IMR-90 (cell line): ENCODE measurements at regions not wholly inside any gene's neighbourhood (a gene's known extent, or its start where the extent isn't known, plus 50 kb on each side); places are given as distances from the start of the nearest gene placed in this dataset.

ENCODE experiments used
- ATAC-seq: fragments of 200-7000 bp; cut with Tn5 transposase; 2 replicates; pipeline ENCODE4 v1.9.1; 2020; ENCODE audit warnings: low read depth, mild to moderate bottlenecking, moderate library complexity
- BruUV-seq: library from RNA; stranded (reverse); fragments of 400-500 nt; replicated peaks from 2 replicates; lab custom pipeline; 2021; lab: Mats Ljungman, UMichigan
- CTCF ChIA-PET: fragments of 300-600 bp; formaldehyde crosslinking; extraction: SDS; loops from one replicate; lab custom pipeline; 2021; ENCODE audit warnings: antibody characterized with exemption; lab: Yijun Ruan, JAX
- POLR2A ChIA-PET: fragments of 300-600 bp; sonication (Branson Sonifier 250); formaldehyde crosslinking; loops from one replicate; lab custom pipeline; 2022; ENCODE audit warnings: antibody characterized with exemption; ENCODE audit not compliant: unreplicated experiment; lab: Charles Lee
- DNase-seq: peaks from one replicate; pipeline ENCODE4 v3.0.0; 2013
- H2AFZ ChIP-seq: replicated peaks from 2 replicates; pipeline ENCODE3; 2013; ENCODE audit warnings: low read length, mild to moderate bottlenecking; ENCODE audit not compliant: poor library complexity
- H2AK5ac ChIP-seq: 2 replicates; pipeline ENCODE4 v1.6.1; 2013; ENCODE audit warnings: low read depth, low read length, inconsistent platforms
- H2AK9ac ChIP-seq: replicated peaks from 2 replicates; pipeline ENCODE3; 2013; ENCODE audit warnings: mild to moderate bottlenecking, low read depth, low read length, moderate library complexity; ENCODE audit not compliant: poor library complexity
- H2BK120ac ChIP-seq: 2 replicates; pipeline ENCODE4 v1.6.1; 2013; ENCODE audit warnings: low read depth, low read length, inconsistent platforms
- H2BK15ac ChIP-seq: 3 replicates; pipeline ENCODE4 v1.6.1; 2013; ENCODE audit warnings: low read depth, low read length, inconsistent platforms
- H2BK20ac ChIP-seq: 2 replicates; pipeline ENCODE4 v1.6.1; 2013; ENCODE audit warnings: low read depth, mild to moderate bottlenecking, inconsistent platforms, low read length, moderate library complexity
- H2BK5ac ChIP-seq: 2 replicates; pipeline ENCODE4 v1.6.1; 2013; ENCODE audit warnings: mild to moderate bottlenecking, low read depth, low read length, inconsistent platforms; ENCODE audit not compliant: poor library complexity, severe bottlenecking
- H3K14ac ChIP-seq: replicated peaks from 2 replicates; pipeline ENCODE4 v1.6.1; 2013; ENCODE audit warnings: low read depth, low read length, inconsistent platforms
- H3K18ac ChIP-seq: 2 replicates; pipeline ENCODE4 v1.6.1; 2013; ENCODE audit warnings: low read depth, low read length, control low read depth
- H3K23ac ChIP-seq: 2 replicates; pipeline ENCODE4 v1.6.1; 2013; ENCODE audit warnings: low read depth, low read length, inconsistent platforms
- H3K27ac ChIP-seq: 2 replicates; pipeline ENCODE4 v1.5.1; 2013; ENCODE audit warnings: mild to moderate bottlenecking, control low read depth, low read length; ENCODE audit not compliant: insufficient read depth
- H3K27me3 ChIP-seq: 2 replicates; pipeline ENCODE4 v1.6.1; 2013; ENCODE audit warnings: low read length; ENCODE audit not compliant: control insufficient read depth, insufficient read depth
- H3K36me3 ChIP-seq: 2 replicates; pipeline ENCODE4 v1.6.1; 2013; ENCODE audit warnings: low read length, mixed read lengths; ENCODE audit not compliant: control insufficient read depth, insufficient read depth
- H3K4ac ChIP-seq: 2 replicates; pipeline ENCODE4 v1.6.1; 2013; ENCODE audit warnings: low read depth, low read length, inconsistent platforms
- H3K4me1 ChIP-seq: 2 replicates; pipeline ENCODE4 v1.6.1; 2013; ENCODE audit warnings: low read length, mixed read lengths; ENCODE audit not compliant: control insufficient read depth, insufficient read depth
- H3K4me2 ChIP-seq: 2 replicates; pipeline ENCODE4 v1.6.1; 2013; ENCODE audit warnings: low read depth, mild to moderate bottlenecking, control low read depth, low read length, moderate library complexity
- H3K4me3 ChIP-seq: 2 replicates; pipeline ENCODE4 v1.5.1; 2013; ENCODE audit warnings: low read depth, mild to moderate bottlenecking, control low read depth, low read length, moderate library complexity; ENCODE audit not compliant: insufficient read depth
- H3K56ac ChIP-seq: 2 replicates; pipeline ENCODE4 v1.6.1; 2013; ENCODE audit warnings: low read length, inconsistent platforms; ENCODE audit not compliant: insufficient read depth; ENCODE audit errors: extremely low read depth
- H3K79me1 ChIP-seq, 2 experiments: 2 replicates each; pipeline ENCODE4 v1.6.1; 2013; ENCODE audit warnings: low read length in 2 of 2, inconsistent platforms in 1 of 2, low read depth in 1 of 2
- H3K9ac ChIP-seq: 2 replicates; pipeline ENCODE4 v1.6.1; 2013; ENCODE audit warnings: low read depth, low read length, control low read depth
- H3K9me1 ChIP-seq: 2 replicates; pipeline ENCODE4 v1.6.1; 2013; ENCODE audit warnings: low read length, inconsistent platforms; ENCODE audit not compliant: insufficient read depth
- H3K9me3 ChIP-seq: 2 replicates; pipeline ENCODE4 v1.6.1; 2013; ENCODE audit warnings: low read length; ENCODE audit not compliant: control insufficient read depth, insufficient read depth
- H4K20me1 ChIP-seq: 2 replicates; pipeline ENCODE4 v1.6.1; 2013; ENCODE audit warnings: low read length, inconsistent platforms; ENCODE audit not compliant: insufficient read depth
- H4K5ac ChIP-seq: 2 replicates; pipeline ENCODE4 v1.6.1; 2013; ENCODE audit warnings: mild to moderate bottlenecking, low read depth, low read length, control low read depth
- H4K8ac ChIP-seq, 2 experiments: 2 replicates each; pipeline ENCODE4 v1.6.1; 2013; ENCODE audit warnings: low read depth in 2 of 2, low read length in 2 of 2, control low read depth in 1 of 2, inconsistent platforms in 1 of 2
- H4K91ac ChIP-seq: 2 replicates; pipeline ENCODE4 v1.6.1; 2013; ENCODE audit warnings: low read depth, low read length, inconsistent platforms; ENCODE audit not compliant: insufficient read depth
- CHD1 ChIP-seq: IDR thresholded peaks from 2 replicates; pipeline ENCODE4 v1.6.1; 2012; ENCODE audit warnings: low read depth, low read length, improper control_type of control experiment
- FOS ChIP-seq: fragments of 150-350 bp; IDR thresholded peaks from 2 replicates; pipeline ENCODE4 v1.6.1; 2016; ENCODE audit warnings: low read depth, low read length
- MAFK ChIP-seq: IDR thresholded peaks from 2 replicates; pipeline ENCODE4 v1.6.1; 2012; ENCODE audit warnings: low read depth, low read length, improper control_type of control experiment
- NFE2L2 ChIP-seq: fragments of 150-350 bp; IDR thresholded peaks from 2 replicates; pipeline ENCODE4 v1.6.1; 2016; ENCODE audit warnings: low read depth, mild to moderate bottlenecking, low read length
- RAD21 ChIP-seq: IDR thresholded peaks from 2 replicates; pipeline ENCODE4 v1.6.1; 2012; ENCODE audit warnings: low read length, improper control_type of control experiment
- SMC3 ChIP-seq: fragments of 150-350 bp; IDR thresholded peaks from 2 replicates; pipeline ENCODE4 v1.6.1; 2016; ENCODE audit warnings: low read depth, mild to moderate bottlenecking, antibody characterized with exemption, low read length, moderate library complexity
- WGBS, 2 experiments: methylation state at CpG; one replicate each; pipeline versions ENCODE4 v1.1.5 to v1.1.7; 2013; ENCODE audit warnings: missing lambda C conversion rate in 2 of 2; ENCODE audit not compliant: insufficient read length in 1 of 2; ENCODE audit errors: extremely low coverage in 2 of 2; 5-methylcytosine and 5-hydroxymethylcytosine counted together
- dilution Hi-C: fragments of 300-500 bp; cut with HindIII; formaldehyde crosslinking; loops from one replicate; pipeline ENCODE4 v1.14.3; 2018; ENCODE audit warnings: low sequenced_read_pairs; ENCODE audit not compliant: unreplicated experiment
- in situ Hi-C: fragments of 300-500 bp; cut with MboI; formaldehyde crosslinking; loops from 3 replicates; pipeline ENCODE4 v1.14.3; 2019; ENCODE audit warnings: low sequenced_read_pairs, inconsistent platforms, mixed read lengths
- intact Hi-C: fragments of 100-400 bp; cut with micrococcal nuclease; formaldehyde crosslinking; loops from 2 replicates; pipeline ENCODE4 v1.10.0; 2022
- TF ChIP-seq, protein P1 (sequence below): fragments of 150-350 bp; IDR thresholded peaks from 2 replicates; pipeline ENCODE4 v1.6.1; 2017; ENCODE audit warnings: mild to moderate bottlenecking, antibody characterized with exemption, low read length, low read depth

GRCh38 chr17:72342061-72342460 is 221.2 kb downstream of the SOX9 start:
- in situ Hi-C loops: no loop called here
- DNase-seq (no peak), ATAC-seq (no peak)
- H3K18ac ChIP-seq: no peak overlapping the region
- H3K9ac ChIP-seq: no peak overlapping the region
- H4K20me1 ChIP-seq: no peaks in the 10 kb centered on the region
- no peaks in the 10 kb centered on the region for H3K36me3 ChIP-seq
- intact Hi-C loops: no loop called here
- ChIA-PET CTCF (no interaction called here), POLR2A (no interaction called here)
- peak overlapping the region; percentile 79 for H3K4ac ChIP-seq
- no peaks in the 10 kb centered on the region for H3K9me3 ChIP-seq
- H2AK9ac ChIP-seq: peak overlapping the region; percentile 10
- H3K14ac ChIP-seq: peak overlapping the region; percentile 78
- WGBS, 2 experiments: no CpG with 5 or more reads among the region's 5 CpGs
- 0 out of 2 replicates have a peak overlapping the region, but pooled peaks have one; percentile 9 for H4K5ac ChIP-seq
- no peak overlapping the region for H3K4me3 ChIP-seq
- no peaks in the 10 kb centered on the region for H3K79me1 ChIP-seq
- H3K4me1 ChIP-seq: peaks cover 19% of the 10 kb centered on the region
- H3K9me1 ChIP-seq: peaks cover 23% of the 10 kb centered on the region
- H2BK20ac ChIP-seq: peak overlapping the region; percentile 67
- TF ChIP-seq SMC3 (no peak), CHD1 (no peak), MAFK (no peak), FOS (no peak), RAD21 (no peak), NFE2L2 (no peak)
- TF ChIP-seq, protein P1, sequence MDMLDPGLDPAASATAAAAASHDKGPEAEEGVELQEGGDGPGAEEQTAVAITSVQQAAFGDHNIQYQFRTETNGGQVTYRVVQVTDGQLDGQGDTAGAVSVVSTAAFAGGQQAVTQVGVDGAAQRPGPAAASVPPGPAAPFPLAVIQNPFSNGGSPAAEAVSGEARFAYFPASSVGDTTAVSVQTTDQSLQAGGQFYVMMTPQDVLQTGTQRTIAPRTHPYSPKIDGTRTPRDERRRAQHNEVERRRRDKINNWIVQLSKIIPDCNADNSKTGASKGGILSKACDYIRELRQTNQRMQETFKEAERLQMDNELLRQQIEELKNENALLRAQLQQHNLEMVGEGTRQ: no peak
- H3K27ac ChIP-seq: no peak overlapping the region
- no peak overlapping the region for H3K56ac ChIP-seq
- peak overlapping the region; percentile 59 for H2BK120ac ChIP-seq
- dilution Hi-C loops: no loop called here
- H4K91ac ChIP-seq: peak overlapping the region; percentile 54; the same call in 1 of the 2 replicates
- H4K8ac ChIP-seq: peak overlapping the region; percentile 66 to 86; a peak in 3 of 4 replicates
- peak overlapping the region; percentile 49; the same call in 1 of the 2 replicates for H3K23ac ChIP-seq
- H2AK5ac ChIP-seq: peak overlapping the region; percentile 93
- peak overlapping the region; percentile 38 for H2AFZ ChIP-seq
- H2BK5ac ChIP-seq: no peak overlapping the region
- peak overlapping the region; percentile 75; the same call in 1 of the 3 replicates for H2BK15ac ChIP-seq
- no TSS peak for BruUV-seq
- no peaks in the 10 kb centered on the region for H3K27me3 ChIP-seq
- no peak overlapping the region for H3K4me2 ChIP-seq
